GM12865 (cell line): ENCODE measurements at regions not wholly inside any gene's neighbourhood (a gene's known extent, or its start where the extent isn't known, plus 50 kb on each side); places are given as distances from the start of the nearest gene placed in this dataset.

Source experiments
- DNase-seq: peaks from one replicate; pipeline ENCODE4 v3.0.0; 2010; ENCODE audit warnings: low read depth
- H3K4me3 ChIP-seq: 2 replicates; pipeline ENCODE4 v1.5.1; 2011; ENCODE audit warnings: mild to moderate bottlenecking, low read depth, low read length, control low read depth
- CTCF ChIP-seq: IDR thresholded peaks from 2 replicates; pipeline ENCODE4 v1.5.1; 2011; ENCODE audit warnings: low read length, control low read depth, low read depth, inconsistent platforms; ENCODE audit not compliant: insufficient read depth; ENCODE audit errors: missing control alignments

- no peak overlapping the region for H3K4me3 ChIP-seq
- DNase-seq, result no peak
- TF ChIP-seq CTCF, result no peak
These were observed 66.1 kb downstream of the LEPR start for GRCh38 chr1:65486613-65487012.

GRCh38 chr1:65489481-65489880 is 69.0 kb downstream of the LEPR start:
- no peak overlapping the region for H3K4me3 ChIP-seq
- no peak for DNase-seq
- no peak for TF ChIP-seq CTCF

- no peak for TF ChIP-seq CTCF
- H3K4me3 ChIP-seq, result no peak overlapping the region
- no peak for DNase-seq
These were observed 70.0 kb downstream of the LEPR start for GRCh38 chr1:65490231-65491009.

- no peak for TF ChIP-seq CTCF
- no peak overlapping the region for H3K4me3 ChIP-seq
- no peak for DNase-seq
These were observed 71.0 kb downstream of the LEPR start for GRCh38 chr1:65491472-65491871.

- TF ChIP-seq CTCF, result no peak
- no peak for DNase-seq
- H3K4me3 ChIP-seq, result no peak overlapping the region
These were observed 73.3 kb downstream of the LEPR start for GRCh38 chr1:65493802-65494201.

- DNase-seq, result no peak
- no peak for TF ChIP-seq CTCF
- H3K4me3 ChIP-seq, result no peak overlapping the region
These were observed 74.2 kb downstream of the LEPR start for GRCh38 chr1:65494671-65495070.

- DNase-seq, result no peak
- no peak for TF ChIP-seq CTCF
- H3K4me3 ChIP-seq, result no peak overlapping the region
These were observed 74.7 kb downstream of the LEPR start for GRCh38 chr1:65495137-65495536.
